ENCODE measurements at regions not wholly inside any gene's neighbourhood (a gene's known extent, or its start where the extent isn't known, plus 50 kb on each side); places are given as distances from the start of the nearest gene placed in this dataset.

DNA sequence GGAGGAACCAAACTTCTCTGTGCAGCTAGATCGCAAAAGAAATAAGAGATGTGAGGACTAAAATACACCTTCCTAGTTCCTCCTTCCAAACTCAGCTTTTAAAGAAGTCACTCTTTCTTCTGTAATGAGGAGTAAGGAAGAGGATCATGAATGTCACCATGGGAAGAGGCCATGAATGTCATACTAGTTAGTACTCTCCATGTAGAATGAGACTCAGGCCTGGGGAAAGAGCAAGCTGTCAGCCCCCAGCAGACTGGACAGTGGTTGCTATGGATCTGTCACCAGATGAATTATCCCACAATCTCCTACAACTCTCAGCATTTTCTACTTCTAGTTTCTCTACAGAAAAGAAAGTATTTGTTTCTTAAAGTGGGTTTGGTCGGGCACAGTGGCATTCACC, 57.1 kb upstream of the PRDM8 start:
- no peaks in the 10 kb centered on the region for H3K36me3 ChIP-seq (ENCODE audit: control insufficient read depth, insufficient read depth, low read length)
- H3K4me3 ChIP-seq (ENCODE audit: low read depth, low read length), result no peak overlapping the region
- DNase-seq (ENCODE audit: low read depth), result no peak
- TF ChIP-seq CTCF (IDR thresholded peaks at IDR 0.05; ENCODE audit: insufficient read depth, low read length, poor library complexity, severe bottlenecking), result no peak
- no peaks in the 10 kb centered on the region for H3K27me3 ChIP-seq (ENCODE audit: control insufficient read depth, insufficient read depth, low read length)

- Histone ChIP-seq H3K36me3 (ENCODE audit: control insufficient read depth, insufficient read depth, low read length) (no peaks in the 10 kb centered on the region), H3K4me3 (ENCODE audit: low read depth, low read length) (no peak overlapping the region), H3K27me3 (ENCODE audit: control insufficient read depth, insufficient read depth, low read length) (no peaks in the 10 kb centered on the region)
- TF ChIP-seq CTCF (IDR thresholded peaks at IDR 0.05; ENCODE audit: insufficient read depth, low read length, poor library complexity, severe bottlenecking), result no peak
- DNase-seq (ENCODE audit: low read depth), result no peak
These were observed 57.6 kb upstream of the PRDM8 start for GRCh38 chr4:80139671-80140070.

- DNase-seq (ENCODE audit: low read depth), result no peak
- H3K4me3 ChIP-seq (ENCODE audit: low read depth, low read length), result no peak overlapping the region
- H3K27me3 ChIP-seq (ENCODE audit: control insufficient read depth, insufficient read depth, low read length), result no peaks in the 10 kb centered on the region
- TF ChIP-seq CTCF (IDR thresholded peaks at IDR 0.05; ENCODE audit: insufficient read depth, low read length, poor library complexity, severe bottlenecking), result no peak
- H3K36me3 ChIP-seq (ENCODE audit: control insufficient read depth, insufficient read depth, low read length), result no peaks in the 10 kb centered on the region
These were observed 58.5 kb upstream of the PRDM8 start for GRCh38 chr4:80138551-80139538.

GRCh38 chr4:80137631-80138030, 59.7 kb upstream of the PRDM8 start:
- Histone ChIP-seq H3K36me3 (ENCODE audit: control insufficient read depth, insufficient read depth, low read length) (no peaks in the 10 kb centered on the region), H3K27me3 (ENCODE audit: control insufficient read depth, insufficient read depth, low read length) (no peaks in the 10 kb centered on the region), H3K4me3 (ENCODE audit: low read depth, low read length) (no peak overlapping the region)
- no peak for DNase-seq (ENCODE audit: low read depth)
- no peak for TF ChIP-seq CTCF (IDR thresholded peaks at IDR 0.05; ENCODE audit: insufficient read depth, low read length, poor library complexity, severe bottlenecking)

DNA sequence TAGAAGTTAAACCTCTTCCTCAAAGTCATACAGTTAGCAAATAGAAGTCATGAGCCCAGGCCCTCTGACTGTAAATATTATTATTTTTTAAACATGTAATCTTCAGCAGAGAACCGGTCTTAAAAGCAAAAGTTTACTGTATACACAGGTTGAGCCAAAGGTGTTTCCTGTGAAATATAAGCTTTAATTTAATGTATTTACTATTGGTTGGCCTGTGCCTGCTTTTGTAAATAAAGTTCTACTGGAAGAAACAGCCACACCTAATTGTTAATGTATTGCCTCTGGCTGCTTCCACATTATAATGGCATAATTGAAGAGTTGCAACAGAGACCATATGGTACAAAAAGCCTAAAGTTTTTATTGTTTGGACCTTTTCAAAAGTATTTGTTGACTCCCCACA, 61.0 kb upstream of the PRDM8 start:
- H3K4me3 ChIP-seq (ENCODE audit: low read depth, low read length), result no peak overlapping the region
- no peak for DNase-seq (ENCODE audit: low read depth)
- TF ChIP-seq CTCF (IDR thresholded peaks at IDR 0.05; ENCODE audit: insufficient read depth, low read length, poor library complexity, severe bottlenecking), result no peak

GRCh38 chr4:80135702-80136058, 61.6 kb upstream of the PRDM8 start:
- no peak for TF ChIP-seq CTCF (IDR thresholded peaks at IDR 0.05; ENCODE audit: insufficient read depth, low read length, poor library complexity, severe bottlenecking)
- Histone ChIP-seq H3K36me3 (ENCODE audit: control insufficient read depth, insufficient read depth, low read length) (no peaks in the 10 kb centered on the region), H3K27me3 (ENCODE audit: control insufficient read depth, insufficient read depth, low read length) (no peaks in the 10 kb centered on the region), H3K4me3 (ENCODE audit: low read depth, low read length) (no peak overlapping the region)
- DNase-seq (ENCODE audit: low read depth), result no peak

More for the DNA sequence above, 61.0 kb upstream of the PRDM8 start:
- Histone ChIP-seq H3K36me3 (ENCODE audit: control insufficient read depth, insufficient read depth, low read length) (no peaks in the 10 kb centered on the region), H3K27me3 (ENCODE audit: control insufficient read depth, insufficient read depth, low read length) (no peaks in the 10 kb centered on the region)

All from kidney epithelial cell (primary cell).